HCT116 (cell line): ENCODE measurements at regions not wholly inside any gene's neighbourhood (a gene's known extent, or its start where the extent isn't known, plus 50 kb on each side); places are given as distances from the start of the nearest gene placed in this dataset.
"Not testable (repeated sequence)": the region's sequence is repeated elsewhere in the genome, so short reads cannot be mapped to it uniquely, and the experiment has no call there.

Experiments
- ATAC-seq: fragments of 200-7000 bp; cut with Tn5 transposase; 2 replicates; pipeline ENCODE4 v1.9.1; 2020; ENCODE audit warnings: mild to moderate bottlenecking, moderate library complexity
- BruUV-seq: library from RNA; stranded (reverse); fragments of 400-500 nt; replicated peaks from 2 replicates; lab custom pipeline; 2021; lab: Mats Ljungman, UMichigan
- CTCF ChIA-PET: fragments of 300-600 bp; sonication (Branson Sonifier 250); formaldehyde crosslinking; loops from one replicate; lab custom pipeline; 2021; ENCODE audit warnings: antibody characterized with exemption; lab: Charles Lee
- POLR2A ChIA-PET: fragments of 300-600, 350-600 bp; sonication (Branson Sonifier 250); formaldehyde crosslinking; loops from one replicate; lab custom pipeline; 2021; ENCODE audit warnings: antibody characterized with exemption; lab: Charles Lee
- RAD21 ChIA-PET, 2 experiments: fragments of 300-600 bp; sonication (Branson Sonifier 250); formaldehyde crosslinking; loops; one replicate each; lab custom pipeline; 2023; ENCODE audit warnings: low total read pairs in 2 of 2; ENCODE audit not compliant: uncharacterized antibody in 2 of 2, unreplicated experiment in 2 of 2, low non-redundant PET in 1 of 2; lab: Charles Lee
- DNase-seq: peaks from one replicate; pipeline ENCODE4 v3.0.0-alpha.2; 2010; ENCODE audit warnings: low read depth, low spot score
- H2AFZ ChIP-seq: fragments of 200-600 bp; shearing (Covaris generic), sonication (generic); 2 replicates; pipeline ENCODE4 v1.6.1; 2017; ENCODE audit warnings: low read depth, mixed run types, mixed read lengths, antibody characterized with exemption, low read length; ENCODE audit not compliant: poor library complexity, severe bottlenecking
- H3K27ac ChIP-seq: 2 replicates; pipeline ENCODE4 v1.5.1; 2012; ENCODE audit warnings: low read depth, low read length
- H3K27me3 ChIP-seq: fragments of 200-600 bp; sonication (generic); 2 replicates; pipeline ENCODE4 v1.6.1; 2016; ENCODE audit warnings: mixed run types, low read length, mixed read lengths; ENCODE audit not compliant: insufficient read depth
- H3K36me3 ChIP-seq, 2 experiments: fragments of 200-500 bp in 1 of 2; fragments of 200-600 bp in 1 of 2; sonication (Bioruptor generic) in 1 of 2; sonication (generic) in 1 of 2; 2 replicates each; pipeline versions ENCODE4 v1.5.1 to v1.6.1; 2014 to 2016; ENCODE audit warnings: low read length in 2 of 2, inconsistent platforms in 1 of 2, mixed read lengths in 1 of 2, mixed run types in 1 of 2; ENCODE audit not compliant: insufficient read depth in 2 of 2, control insufficient read depth in 1 of 2
- H3K4me1 ChIP-seq, 2 experiments: fragments of 200-600 bp in 1 of 2; sonication (generic) in 1 of 2; 2 replicates each; pipeline versions ENCODE4 v1.5.1 to v1.6.1; 2012 to 2017; ENCODE audit warnings: low read length in 2 of 2, inconsistent platforms in 1 of 2, mild to moderate bottlenecking in 1 of 2, mixed read lengths in 1 of 2, mixed run types in 1 of 2, moderate library complexity in 1 of 2; ENCODE audit not compliant: insufficient read depth in 2 of 2, control insufficient read depth in 1 of 2
- H3K4me2 ChIP-seq: fragments of 200-600 bp; sonication (generic); 2 replicates; pipeline ENCODE4 v1.6.1; 2017; ENCODE audit warnings: mixed run types, low read length, mixed read lengths
- H3K4me3 ChIP-seq, 2 experiments: fragments of 200-600 bp in 1 of 2; sonication (generic) in 1 of 2; replicated peaks in 1 of 2; 2 replicates each; pipeline ENCODE4 v1.5.1; 2011 to 2016; ENCODE audit warnings: low read length in 2 of 2, control low read depth in 1 of 2, low read depth in 1 of 2, mild to moderate bottlenecking in 1 of 2, mixed read lengths in 1 of 2, mixed run types in 1 of 2
- H3K79me2 ChIP-seq: fragments of 200-600 bp; sonication (generic); 2 replicates; pipeline ENCODE4 v1.6.1; 2017; ENCODE audit warnings: mild to moderate bottlenecking, mixed run types, low read length, moderate library complexity, mixed read lengths; ENCODE audit not compliant: insufficient read depth
- H3K9ac ChIP-seq: fragments of 200-600 bp; sonication (generic); 2 replicates; pipeline ENCODE4 v1.6.1; 2016; ENCODE audit warnings: low read length, mixed read lengths
- H3K9me2 ChIP-seq: fragments of 200-600 bp; sonication (generic), shearing (Covaris generic); 2 replicates; pipeline ENCODE4 v1.6.1; 2017; ENCODE audit warnings: mixed run types, mild to moderate bottlenecking, moderate library complexity; ENCODE audit not compliant: insufficient read depth
- H3K9me3 ChIP-seq, 2 experiments: fragments of 200-500 bp in 1 of 2; fragments of 200-600 bp in 1 of 2; sonication (Bioruptor generic) in 1 of 2; sonication (generic) in 1 of 2; 2 replicates each; pipeline ENCODE4 v1.6.1; 2014 to 2017; ENCODE audit warnings: low read length in 2 of 2, mixed read lengths in 2 of 2, inconsistent platforms in 1 of 2, low read depth in 1 of 2, mild to moderate bottlenecking in 1 of 2, mixed run types in 1 of 2, moderate library complexity in 1 of 2; ENCODE audit not compliant: control insufficient read depth in 1 of 2, insufficient read depth in 1 of 2
- H4K20me1 ChIP-seq: fragments of 200-600 bp; sonication (generic), shearing (Covaris generic); 2 replicates; pipeline ENCODE4 v1.6.1; 2017; ENCODE audit warnings: mixed run types, mild to moderate bottlenecking, moderate library complexity; ENCODE audit not compliant: insufficient read depth
- ATF3 ChIP-seq: IDR thresholded peaks from 2 replicates; pipeline ENCODE4 v1.6.1; 2012
- CTCF ChIP-seq, 3 experiments: fragments of 200-600 bp in 1 of 3; sonication (generic) in 1 of 3; IDR thresholded peaks in 2 of 3; conservative IDR thresholded peaks in 1 of 3; 2 replicates each; pipeline ENCODE4 v1.5.1; 2012 to 2017; ENCODE audit warnings: low read depth in 2 of 3, low read length in 2 of 3, antibody characterized with exemption in 1 of 3, borderline replicate concordance in 1 of 3, control low read depth in 1 of 3, mild to moderate bottlenecking in 1 of 3, mixed read lengths in 1 of 3, mixed run types in 1 of 3, moderate library complexity in 1 of 3; ENCODE audit not compliant: insufficient read depth in 1 of 3
- EZH2phosphoT487 ChIP-seq: fragments of 200-600 bp; IDR thresholded peaks from 2 replicates; pipeline ENCODE4 v1.6.1; 2018; ENCODE audit warnings: antibody characterized with exemption, borderline replicate concordance
- POLR2A ChIP-seq: IDR thresholded peaks from 2 replicates; pipeline ENCODE4 v1.7.0; 2011; ENCODE audit warnings: borderline replicate concordance; ENCODE audit not compliant: insufficient read depth, insufficient read length; ENCODE audit errors: extremely low read depth
- POLR2AphosphoS5 ChIP-seq: IDR thresholded peaks from 2 replicates; pipeline ENCODE4 v1.6.1; 2011; ENCODE audit warnings: mild to moderate bottlenecking, low read depth, low read length, moderate library complexity
- YY1 ChIP-seq: IDR thresholded peaks from 2 replicates; pipeline ENCODE4 v1.6.1; 2011; ENCODE audit warnings: low read length, low read depth, moderate library complexity, mild to moderate bottlenecking; ENCODE audit not compliant: insufficient replicate concordance; ENCODE audit errors: extremely low read depth
- ZBTB33 ChIP-seq: IDR thresholded peaks from 2 replicates; pipeline ENCODE4 v1.6.1; 2011; ENCODE audit warnings: mild to moderate bottlenecking, low read length, moderate library complexity; ENCODE audit not compliant: insufficient replicate concordance; ENCODE audit errors: extremely low read depth
- ZFX ChIP-seq: fragments of 450-650 bp; IDR thresholded peaks from 2 replicates; pipeline ENCODE4 v1.6.1; 2017
- ZNF274 ChIP-seq: fragments of 200-500 bp; sonication (Bioruptor generic); IDR thresholded peaks from 2 replicates; pipeline ENCODE4 v1.6.1; 2014; ENCODE audit warnings: mild to moderate bottlenecking, low read depth, low read length, inconsistent platforms
- intact Hi-C: fragments of 100-400 bp; cut with micrococcal nuclease; formaldehyde crosslinking; loops from 2 replicates; pipeline ENCODE4 v1.10.0; 2022

- TF ChIP-seq ZBTB33: no peak
- TF ChIP-seq YY1: no peak
- TF ChIP-seq EZH2phosphoT487: no peak
- no peak for TF ChIP-seq ZNF274
- no peak for TF ChIP-seq POLR2A
- no peak for TF ChIP-seq ATF3
- TF ChIP-seq CTCF (IDR thresholded peaks at IDR 0.05 in 2 of 3, conservative IDR thresholded peaks at IDR 0.05 in 1 of 3; ENCODE audit: borderline replicate concordance in 1 of 3, insufficient read depth in 1 of 3, low read depth in 2 of 3, low read length in 2 of 3): no peak
- no peak for TF ChIP-seq POLR2AphosphoS5
- no peak for TF ChIP-seq ZFX
- TF ChIP-seq, all 23 proteins: peak for 0
These were observed 304.5 kb upstream of the DIPK2B start (continued) for GRCh38 chrX:45505214-45505613.

GRCh38 chrX:45503787-45504362, 303.2 kb upstream of the DIPK2B start:
- H3K9ac ChIP-seq, H4K20me1 ChIP-seq, H3K79me2 ChIP-seq, H2AFZ ChIP-seq, DNase-seq, POLR2A ChIA-PET, BruUV-seq, H3K9me2 ChIP-seq, H3K27me3 ChIP-seq, intact Hi-C loops, CTCF ChIA-PET, H3K4me2 ChIP-seq, RAD21 ChIA-PET, H3K9me3 ChIP-seq, H3K4me3 ChIP-seq, ATAC-seq: not testable (repeated sequence)
- H3K4me1 ChIP-seq: peaks cover 21 to 38% of the 10 kb centered on the region in 2 experiments
- H3K27ac ChIP-seq: peak overlapping the region; percentile 32; the same call in 1 of the 2 replicates
- peaks cover 0 to 17% of the 10 kb centered on the region in 2 experiments; a peak in 2 of 4 replicates for H3K36me3 ChIP-seq
